B cell (primary cell): ENCODE measurements at regions not wholly inside any gene's neighbourhood (a gene's known extent, or its start where the extent isn't known, plus 50 kb on each side); places are given as distances from the start of the nearest gene placed in this dataset.

Experiments
- EZH2 ChIP-seq: IDR thresholded peaks from 2 replicates; pipeline ENCODE4 v1.6.1; 2012; ENCODE audit warnings: borderline replicate concordance, low read depth, mild to moderate bottlenecking, moderate library complexity, low read length; ENCODE audit not compliant: insufficient read depth, poor library complexity, severe bottlenecking
- TF ChIP-seq, protein P1 (sequence below): fragments of 200-600 bp; IDR thresholded peaks from one replicate; pipeline ENCODE4 v1.8.0; 2022; ENCODE audit warnings: antibody characterized with exemption, mild to moderate bottlenecking

GRCh38 chr7:142554560-142555532, 194.4 kb upstream of the PRSS1 start:
- TF ChIP-seq EZH2: no peak
- TF ChIP-seq, protein P1, sequence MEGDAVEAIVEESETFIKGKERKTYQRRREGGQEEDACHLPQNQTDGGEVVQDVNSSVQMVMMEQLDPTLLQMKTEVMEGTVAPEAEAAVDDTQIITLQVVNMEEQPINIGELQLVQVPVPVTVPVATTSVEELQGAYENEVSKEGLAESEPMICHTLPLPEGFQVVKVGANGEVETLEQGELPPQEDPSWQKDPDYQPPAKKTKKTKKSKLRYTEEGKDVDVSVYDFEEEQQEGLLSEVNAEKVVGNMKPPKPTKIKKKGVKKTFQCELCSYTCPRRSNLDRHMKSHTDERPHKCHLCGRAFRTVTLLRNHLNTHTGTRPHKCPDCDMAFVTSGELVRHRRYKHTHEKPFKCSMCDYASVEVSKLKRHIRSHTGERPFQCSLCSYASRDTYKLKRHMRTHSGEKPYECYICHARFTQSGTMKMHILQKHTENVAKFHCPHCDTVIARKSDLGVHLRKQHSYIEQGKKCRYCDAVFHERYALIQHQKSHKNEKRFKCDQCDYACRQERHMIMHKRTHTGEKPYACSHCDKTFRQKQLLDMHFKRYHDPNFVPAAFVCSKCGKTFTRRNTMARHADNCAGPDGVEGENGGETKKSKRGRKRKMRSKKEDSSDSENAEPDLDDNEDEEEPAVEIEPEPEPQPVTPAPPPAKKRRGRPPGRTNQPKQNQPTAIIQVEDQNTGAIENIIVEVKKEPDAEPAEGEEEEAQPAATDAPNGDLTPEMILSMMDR: no peak
